GM06990 (cell line): ENCODE measurements at regions not wholly inside any gene's neighbourhood (a gene's known extent, or its start where the extent isn't known, plus 50 kb on each side); places are given as distances from the start of the nearest gene placed in this dataset.
"Not testable (repeated sequence)": the region's sequence is repeated elsewhere in the genome, so short reads cannot be mapped to it uniquely, and the experiment has no call there.

Experiments
- DNase-seq: peaks from one replicate; pipeline ENCODE4 v3.0.0-alpha.2; 2011; ENCODE audit not compliant: insufficient read length; ENCODE audit errors: extremely low read depth
- H3K27me3 ChIP-seq: replicated peaks from 2 replicates; pipeline ENCODE4 v1.6.0; 2011; ENCODE audit warnings: low read length; ENCODE audit not compliant: control insufficient read depth, insufficient read depth
- H3K36me3 ChIP-seq: 2 replicates; pipeline ENCODE4 v1.5.1; 2011; ENCODE audit warnings: low read length; ENCODE audit not compliant: control insufficient read depth, insufficient read depth
- H3K4me3 ChIP-seq: replicated peaks from 2 replicates; pipeline ENCODE4 v1.5.1; 2011; ENCODE audit warnings: low read depth, mild to moderate bottlenecking, control low read depth, low read length
- TF ChIP-seq, protein P1 (sequence below): IDR thresholded peaks from 2 replicates; pipeline ENCODE4 v1.5.1; 2011; ENCODE audit warnings: low read length, control low read depth, mild to moderate bottlenecking, inconsistent platforms; ENCODE audit not compliant: insufficient read depth, poor library complexity, severe bottlenecking

DNA sequence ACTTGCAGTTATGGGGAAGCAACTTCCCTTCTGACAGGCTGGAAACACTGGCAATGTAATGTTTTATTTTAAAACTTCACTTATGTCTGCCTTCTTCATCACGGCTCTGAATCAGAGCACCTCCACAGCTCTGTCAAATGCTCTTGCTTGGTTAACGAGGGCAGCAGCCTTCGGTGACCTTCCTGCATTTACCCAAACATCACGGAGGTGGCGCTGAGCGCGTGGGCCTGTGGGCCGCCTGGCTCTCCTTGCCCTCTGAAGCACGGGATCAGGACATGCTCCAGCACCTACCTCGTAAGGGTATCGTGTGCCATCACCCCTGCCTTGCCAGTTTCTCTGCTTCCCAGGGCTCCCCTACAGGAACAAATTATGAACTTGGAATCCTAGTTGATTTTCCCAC, 310.0 kb downstream of the TEX29 start:
- Histone ChIP-seq H3K4me3 (no peak overlapping the region), H3K36me3 (no peaks in the 10 kb centered on the region), H3K27me3 (no peaks in the 10 kb centered on the region)
- TF ChIP-seq, protein P1, sequence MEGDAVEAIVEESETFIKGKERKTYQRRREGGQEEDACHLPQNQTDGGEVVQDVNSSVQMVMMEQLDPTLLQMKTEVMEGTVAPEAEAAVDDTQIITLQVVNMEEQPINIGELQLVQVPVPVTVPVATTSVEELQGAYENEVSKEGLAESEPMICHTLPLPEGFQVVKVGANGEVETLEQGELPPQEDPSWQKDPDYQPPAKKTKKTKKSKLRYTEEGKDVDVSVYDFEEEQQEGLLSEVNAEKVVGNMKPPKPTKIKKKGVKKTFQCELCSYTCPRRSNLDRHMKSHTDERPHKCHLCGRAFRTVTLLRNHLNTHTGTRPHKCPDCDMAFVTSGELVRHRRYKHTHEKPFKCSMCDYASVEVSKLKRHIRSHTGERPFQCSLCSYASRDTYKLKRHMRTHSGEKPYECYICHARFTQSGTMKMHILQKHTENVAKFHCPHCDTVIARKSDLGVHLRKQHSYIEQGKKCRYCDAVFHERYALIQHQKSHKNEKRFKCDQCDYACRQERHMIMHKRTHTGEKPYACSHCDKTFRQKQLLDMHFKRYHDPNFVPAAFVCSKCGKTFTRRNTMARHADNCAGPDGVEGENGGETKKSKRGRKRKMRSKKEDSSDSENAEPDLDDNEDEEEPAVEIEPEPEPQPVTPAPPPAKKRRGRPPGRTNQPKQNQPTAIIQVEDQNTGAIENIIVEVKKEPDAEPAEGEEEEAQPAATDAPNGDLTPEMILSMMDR: no peak
- no peak for DNase-seq

DNA sequence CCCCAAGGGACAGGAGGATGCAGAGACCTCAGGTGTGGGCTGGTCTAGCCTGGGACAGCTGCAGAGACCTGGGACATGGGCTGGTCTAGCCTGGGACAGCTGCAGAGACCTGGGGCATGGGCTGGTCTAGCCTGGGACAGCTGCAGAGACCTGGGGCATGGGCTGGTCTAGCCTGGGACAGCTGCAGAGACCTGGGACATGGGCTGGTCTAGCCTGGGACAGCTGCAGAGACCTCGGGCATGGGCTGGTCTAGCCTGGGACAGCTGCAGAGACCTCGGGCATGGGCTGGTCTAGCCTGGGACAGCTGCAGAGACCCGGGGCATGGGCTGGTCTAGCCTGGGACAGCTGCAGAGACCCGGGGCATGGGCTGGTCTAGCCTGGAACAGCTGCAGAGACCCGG, 310.8 kb downstream of the TEX29 start:
- not testable (repeated sequence) for H3K27me3 ChIP-seq, DNase-seq, H3K36me3 ChIP-seq, H3K4me3 ChIP-seq

DNA sequence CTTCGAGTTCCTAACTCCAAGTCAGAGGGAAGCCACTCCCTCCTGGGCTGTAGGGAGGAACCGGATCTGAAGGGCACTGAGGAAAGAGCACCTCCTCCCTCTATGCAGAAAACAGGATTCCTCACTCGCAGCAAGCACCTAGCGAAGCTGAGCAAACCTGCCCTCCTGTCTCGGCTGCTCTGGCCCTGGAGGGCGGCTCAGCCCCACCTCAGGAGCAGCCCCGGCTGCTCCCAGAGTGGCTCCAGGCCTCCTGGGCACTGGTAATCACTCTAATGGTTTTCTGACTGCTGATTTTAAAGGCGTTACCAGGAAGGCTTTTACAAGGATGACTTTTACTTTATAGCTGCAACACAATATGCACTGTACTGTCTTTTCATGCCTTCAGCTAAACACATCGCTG, 312.5 kb downstream of the TEX29 start:
- TF ChIP-seq, protein P1: no peak
- DNase-seq: no peak
- H3K4me3 ChIP-seq: no peak overlapping the region

DNA sequence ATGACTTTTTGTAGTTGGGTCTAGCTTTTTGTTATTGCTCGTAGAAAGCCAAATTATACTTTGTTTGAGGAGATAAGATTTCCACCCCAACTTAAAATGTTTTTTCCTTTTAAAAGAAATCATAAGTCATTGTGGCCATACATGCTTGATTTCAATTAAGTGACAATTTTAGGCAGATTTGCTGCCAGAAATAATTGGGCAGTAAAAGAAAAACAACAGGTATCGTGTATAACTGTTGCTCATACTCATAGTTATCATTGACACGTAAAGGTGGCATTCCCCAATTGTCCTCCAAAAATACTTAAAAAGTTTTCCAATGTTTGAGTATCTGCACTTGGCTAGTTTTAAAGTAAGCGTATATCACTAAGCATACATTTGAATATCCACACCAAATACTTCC, 313.0 kb downstream of the TEX29 start:
- TF ChIP-seq, protein P1: no peak
- Histone ChIP-seq H3K4me3 (no peak overlapping the region), H3K36me3 (no peaks in the 10 kb centered on the region), H3K27me3 (no peaks in the 10 kb centered on the region)
- DNase-seq: no peak

More for the DNA sequence above, 312.5 kb downstream of the TEX29 start:
- Histone ChIP-seq H3K27me3 (no peaks in the 10 kb centered on the region), H3K36me3 (no peaks in the 10 kb centered on the region)

DNA sequence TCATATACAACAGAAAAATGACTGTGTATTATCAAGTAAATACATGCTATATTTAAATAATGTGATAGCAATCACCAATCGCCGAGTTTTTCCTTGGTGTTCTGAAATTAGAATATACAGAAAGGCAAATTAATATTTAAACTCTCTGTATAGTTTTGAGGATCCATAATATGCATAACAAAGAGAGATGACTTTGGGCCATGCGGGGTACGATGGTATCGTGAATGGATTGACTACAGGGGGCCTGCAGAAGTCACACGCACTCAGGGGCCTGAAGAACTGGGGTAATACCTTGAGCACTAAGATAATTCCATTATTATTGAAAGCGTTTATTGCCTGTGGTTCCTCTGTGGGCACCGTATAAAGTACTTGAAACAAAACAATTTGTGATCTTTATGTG, 314.0 kb downstream of the TEX29 start:
- TF ChIP-seq, protein P1: no peak
- DNase-seq: no peak
- H3K36me3 ChIP-seq: no peaks in the 10 kb centered on the region
- H3K4me3 ChIP-seq: no peak overlapping the region
- no peaks in the 10 kb centered on the region for H3K27me3 ChIP-seq

DNA sequence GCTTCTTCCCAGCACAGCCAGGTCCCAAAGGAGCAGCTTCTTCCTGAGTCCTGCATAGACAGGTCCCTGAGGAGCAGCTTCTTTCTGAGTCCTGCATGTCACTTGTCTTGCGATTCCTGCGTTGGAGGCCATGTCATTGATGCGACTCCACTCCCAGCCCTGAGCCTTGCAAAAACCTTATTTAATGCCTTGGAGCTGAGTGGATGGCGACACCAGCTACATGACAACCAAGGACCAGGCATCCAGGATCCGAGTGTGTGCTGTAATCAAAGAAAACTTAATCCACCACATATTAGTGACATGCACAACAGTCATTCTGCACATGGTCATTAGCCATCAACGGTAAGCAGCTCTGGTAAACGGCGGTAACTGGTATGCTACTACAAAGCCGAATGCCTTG, 315.8 kb downstream of the TEX29 start:
- Histone ChIP-seq H3K4me3 (no peak overlapping the region), H3K36me3 (no peaks in the 10 kb centered on the region), H3K27me3 (no peaks in the 10 kb centered on the region)
- TF ChIP-seq, protein P1: no peak
- DNase-seq: no peak
